Heart right ventricle (tissue), 16 donors: ENCODE measurements at regions not wholly inside any gene's neighbourhood (a gene's known extent, or its start where the extent isn't known, plus 50 kb on each side); places are given as distances from the start of the nearest gene placed in this dataset.

ENCODE experiments used
- ATAC-seq, 8 donors: fragments of 200-7000 bp; cut with Tn5 transposase; one replicate each; pipeline ENCODE4 v1.9.1; 2020; ENCODE audit warnings: mild to moderate bottlenecking in 8 of 8, moderate library complexity in 8 of 8, moderate number of reproducible peaks in 1 of 8
- DNase-seq, 2 donors: peaks; one replicate each; pipeline ENCODE4 v3.0.0-alpha.2; 2020
- H3K27ac ChIP-seq, 10 donors: fragments of 200-600 bp; sonication (generic) in 2 of 10; one replicate each; pipeline versions ENCODE4 v1.5.0 to v1.8.0; 2020 to 2022; ENCODE audit warnings: mild to moderate bottlenecking in 3 of 10
- H3K27me3 ChIP-seq, 7 donors: fragments of 200-600 bp; one replicate each; pipeline ENCODE4 v1.8.0; 2021 to 2022; ENCODE audit warnings: mild to moderate bottlenecking in 2 of 7
- H3K36me3 ChIP-seq, 9 donors: fragments of 200-600 bp; sonication (generic) in 1 of 9; one replicate each; pipeline versions ENCODE4 v1.5.0 to v1.8.0; 2020 to 2022; ENCODE audit warnings: mild to moderate bottlenecking in 2 of 9
- H3K4me1 ChIP-seq, 9 donors: fragments of 200-600 bp; sonication (generic) in 1 of 9; one replicate each; pipeline versions ENCODE4 v1.5.0 to v1.8.0; 2020 to 2022; ENCODE audit warnings: mild to moderate bottlenecking in 4 of 9
- H3K4me3 ChIP-seq, 10 donors: fragments of 200-600 bp; sonication (generic) in 2 of 10; one replicate each; pipeline versions ENCODE4 v1.5.0 to v1.8.0; 2020 to 2022; ENCODE audit warnings: mild to moderate bottlenecking in 7 of 10, moderate library complexity in 2 of 10
- H3K9me3 ChIP-seq, 11 donors: fragments of 200-600 bp in 10 of 11; sonication (generic) in 2 of 11; one replicate each; pipeline versions ENCODE4 v1.5.0 to v1.8.0; 2013 to 2022; ENCODE audit warnings: mild to moderate bottlenecking in 2 of 11, control low read depth in 1 of 11, moderate library complexity in 1 of 11
- CTCF ChIP-seq, 9 donors: fragments of 200-600 bp; sonication (generic) in 2 of 9; IDR thresholded peaks; one replicate each; pipeline versions ENCODE4 v1.5.0 to v1.8.0; 2021 to 2022; ENCODE audit warnings: antibody characterized with exemption in 9 of 9, mild to moderate bottlenecking in 5 of 9, moderate library complexity in 1 of 9
- WGBS, 2 donors: extraction: QIAGEN DNeasy Blood & Tissue Kit; methylation state at CpG; one replicate each; pipeline ENCODE4 v1.1.7; 2013; ENCODE audit warnings: inconsistent platforms in 1 of 2; 5-methylcytosine and 5-hydroxymethylcytosine counted together
- intact Hi-C, 10 donors: fragments of 100-400 bp; cut with DNase I; formaldehyde crosslinking; loops; one replicate each; pipeline versions ENCODE4 v1.11.1 to v1.14.2; 2022
- donor health status: Arrhythmogenic right ventricular cardiomyopathy.
- donor health status: ischemic (EF 13 %, LVEDD 7.1; RV severe dilation, severe dysfunction).
- donor health status: healthy with polysubstance abuse.
- donor health status: DM: no; HTN: yes; CAD: no.
- donor health status: DM: no; HTN: no; CAD: no.
- donor health status: ischemic (EF 25% LVEDD 6.9; RV normal size, moderate dysfunction).
- donor health status: ischemic (EF 25% LVEDD 5.7; RV mildly dilated, moderate dysfunction).
- donor health status: healthy.
- donor health status: DM: yes; HTN: yes; CAD: no.
- donor health status: Ischemic cardiomyopathy.
- donor health status: ischemic (EF 35%, LVEDD 5.7; RV mildly dilated, moderate dysfunction).
- donor health status: nonischemic (EF 11% LVEDD 7.7; RV severe dilation, severe dysfunction).
- donor health status: DM: yes; HTN: yes; CAD: no.
- donor health status: PGD.
- donor health status: ischemic (EF 29% LVEDD 5.4; RV normal size, mild dysfunction).
- donor health status: nonischemic (EF 23%, LVEDD 6.1; RV moderate dilation, normal function).

GRCh38 chr1:195788721-195789120 lies 819.5 kb downstream of the KCNT2 start:
- no peak for TF ChIP-seq CTCF (IDR thresholded peaks at IDR 0.05)
- intact Hi-C loops, result no loop called here
- no peak overlapping the region for H3K27ac ChIP-seq
- no peaks in the 10 kb centered on the region for H3K36me3 ChIP-seq
- DNase-seq (no peak), ATAC-seq (no peak)
- H3K27me3 ChIP-seq, result no peaks in the 10 kb centered on the region
- H3K4me3 ChIP-seq, result no peak overlapping the region
- H3K9me3 ChIP-seq, result peaks cover 0 to 27% (median 2%) of the 10 kb centered on the region in 11 donors
- WGBS, 2 donors, result 83 to 85% methylated on average over 4 of the region's 4 CpGs
- H3K4me1 ChIP-seq, result no peaks in the 10 kb centered on the region

- no peaks in the 10 kb centered on the region for H3K4me1 ChIP-seq
- DNase-seq (no peak), ATAC-seq (no peak)
- H3K27me3 ChIP-seq, result no peaks in the 10 kb centered on the region
- no peak overlapping the region for H3K27ac ChIP-seq
- no peak for TF ChIP-seq CTCF (IDR thresholded peaks at IDR 0.05)
- H3K4me3 ChIP-seq, result no peak overlapping the region
- intact Hi-C loops, result no loop called here
- H3K9me3 ChIP-seq, result peaks cover 0 to 15% (median 0%) of the 10 kb centered on the region in 11 donors
- 61 to 63% methylated on average over 1 of the region's 1 CpG for WGBS, 2 donors
- H3K36me3 ChIP-seq, result no peaks in the 10 kb centered on the region
Observed at GRCh38 chr1:195785830-195786229, 822.4 kb downstream of the KCNT2 start.

- Histone ChIP-seq H3K36me3 (no peaks in the 10 kb centered on the region), H3K9me3 (no peaks in the 10 kb centered on the region), H3K27ac (no peak overlapping the region), H3K4me1 (no peaks in the 10 kb centered on the region), H3K27me3 (no peaks in the 10 kb centered on the region), H3K4me3 (no peak overlapping the region)
- TF ChIP-seq CTCF (IDR thresholded peaks at IDR 0.05), result no peak
- intact Hi-C loops, result no loop called here
- ATAC-seq (no peak), DNase-seq (no peak)
- 83 to 84% methylated on average over 3 of the region's 3 CpGs for WGBS, 2 donors
Observed at GRCh38 chr1:195773931-195774330, 834.3 kb downstream of the KCNT2 start.

GRCh38 chr1:195769461-195769860 lies 838.8 kb downstream of the KCNT2 start:
- DNase-seq (no peak), ATAC-seq (no peak)
- Histone ChIP-seq H3K27me3 (no peaks in the 10 kb centered on the region), H3K4me1 (no peaks in the 10 kb centered on the region), H3K36me3 (no peaks in the 10 kb centered on the region), H3K27ac (no peak overlapping the region), H3K9me3 (no peaks in the 10 kb centered on the region), H3K4me3 (no peak overlapping the region)
- intact Hi-C loops, result no loop called here
- no peak for TF ChIP-seq CTCF (IDR thresholded peaks at IDR 0.05)

- intact Hi-C loops, result no loop called here
- no peak for TF ChIP-seq CTCF (IDR thresholded peaks at IDR 0.05)
- no peaks in the 10 kb centered on the region for H3K4me1 ChIP-seq
- DNase-seq, result no peak
- no peak for ATAC-seq
- H3K27me3 ChIP-seq, result no peaks in the 10 kb centered on the region
- H3K27ac ChIP-seq, result no peak overlapping the region
- H3K4me3 ChIP-seq, result no peak overlapping the region
- H3K9me3 ChIP-seq, result no peaks in the 10 kb centered on the region
- H3K36me3 ChIP-seq, result no peaks in the 10 kb centered on the region
Observed at GRCh38 chr1:195768936-195769335, 839.3 kb downstream of the KCNT2 start.
